Fibroblast of skin of scalp (primary cell): ENCODE measurements at regions not wholly inside any gene's neighbourhood (a gene's known extent, or its start where the extent isn't known, plus 50 kb on each side); places are given as distances from the start of the nearest gene placed in this dataset.

Experiments used
- DNase-seq: peaks from one replicate; pipeline ENCODE4 v3.0.0-alpha.2; 2013

DNA sequence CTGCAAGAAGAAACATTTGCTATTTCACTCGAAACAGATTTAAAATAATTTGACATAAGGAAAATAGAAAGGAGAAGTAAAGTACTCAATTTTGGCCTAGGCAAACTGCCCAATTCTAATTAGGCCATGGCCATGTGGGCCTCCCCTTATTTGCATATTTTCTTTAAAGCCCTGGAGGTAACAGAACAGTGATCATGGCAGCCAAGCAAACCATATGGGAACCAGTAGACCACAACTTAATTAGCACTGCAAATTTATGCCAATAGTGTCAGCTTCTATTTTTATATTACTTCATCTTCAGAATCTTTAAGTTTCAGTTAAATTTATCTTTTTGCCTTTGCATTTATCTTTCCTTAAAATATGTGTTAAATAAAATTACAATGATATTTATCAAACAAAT is 63.3 kb upstream of the THSD7A start:
- no peak for DNase-seq

DNA sequence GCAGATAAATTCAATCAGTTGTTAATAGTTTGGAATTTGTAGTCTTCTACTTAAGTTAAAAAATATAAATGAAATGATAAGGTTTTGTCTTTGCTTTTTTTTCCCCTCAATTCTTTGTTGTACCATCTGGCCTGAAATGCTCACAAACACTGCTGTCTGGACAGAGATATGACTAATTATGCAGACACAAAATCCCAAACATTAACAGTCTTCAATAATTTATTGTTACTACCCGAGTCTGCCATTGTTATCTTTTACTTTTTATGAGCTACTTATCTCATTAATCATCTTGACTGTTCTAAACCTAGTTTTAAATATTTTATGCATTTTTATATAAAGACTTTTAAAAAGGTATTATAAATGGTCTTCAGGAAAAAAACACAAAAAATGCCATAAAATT is 64.7 kb upstream of the THSD7A start:
- DNase-seq = no peak

DNA sequence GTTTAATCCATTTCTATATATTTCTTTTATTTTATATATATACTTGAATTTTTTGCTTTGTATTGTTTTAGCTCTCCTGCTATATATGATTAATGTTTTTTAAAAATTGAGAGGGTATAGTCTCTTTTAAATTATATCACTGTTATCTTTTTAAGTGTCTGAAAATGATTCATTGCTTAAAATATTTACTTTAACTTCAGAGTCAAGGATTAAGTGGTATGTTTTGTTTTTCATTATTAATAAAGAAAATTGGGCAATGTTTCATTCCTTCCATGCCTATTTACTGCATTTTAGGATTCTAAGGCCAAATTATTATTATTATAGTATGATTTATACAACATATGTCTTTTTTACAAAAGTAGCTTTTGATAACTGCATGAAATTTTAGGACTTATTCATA is 67.2 kb upstream of the THSD7A start:
- DNase-seq = no peak

DNA sequence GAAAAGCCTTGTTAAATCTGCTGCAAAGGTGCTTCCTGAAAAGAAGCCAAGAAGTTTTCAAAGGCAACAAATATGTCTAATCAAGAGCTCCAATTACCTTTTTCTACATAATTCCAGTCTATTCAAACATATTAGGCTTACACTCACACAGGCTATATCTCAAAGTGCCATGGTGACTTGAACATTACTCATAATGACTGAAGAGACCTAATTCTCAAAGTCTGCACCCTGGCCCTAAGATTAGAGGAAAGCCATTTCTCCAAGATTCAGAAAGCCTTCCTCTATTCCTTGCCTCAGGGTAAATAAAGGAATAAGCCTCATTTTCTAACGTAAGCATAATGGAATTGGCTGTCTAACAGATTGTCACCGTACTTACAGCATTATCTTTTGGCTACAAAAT is 78.3 kb upstream of the THSD7A start:
- DNase-seq = no peak

DNA sequence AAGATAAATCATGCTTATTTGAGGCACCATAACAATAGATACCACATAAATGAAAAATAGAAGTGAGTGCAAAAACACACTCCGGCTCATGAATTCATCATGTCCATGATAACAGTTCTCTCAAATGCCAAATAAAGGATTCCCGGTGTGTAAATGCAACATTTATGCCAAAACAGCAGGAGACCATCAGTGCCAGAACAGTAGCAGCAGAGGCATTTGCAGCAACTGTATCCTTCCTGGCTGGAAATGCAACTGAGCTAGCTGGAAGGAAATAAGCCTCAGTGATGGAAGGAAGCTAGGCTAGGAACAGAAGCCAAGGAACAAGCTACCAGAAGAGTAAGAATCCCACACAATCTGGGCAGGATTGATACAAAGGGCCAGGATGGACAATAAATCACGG is 79.9 kb upstream of the THSD7A start:
- no peak for DNase-seq

DNA sequence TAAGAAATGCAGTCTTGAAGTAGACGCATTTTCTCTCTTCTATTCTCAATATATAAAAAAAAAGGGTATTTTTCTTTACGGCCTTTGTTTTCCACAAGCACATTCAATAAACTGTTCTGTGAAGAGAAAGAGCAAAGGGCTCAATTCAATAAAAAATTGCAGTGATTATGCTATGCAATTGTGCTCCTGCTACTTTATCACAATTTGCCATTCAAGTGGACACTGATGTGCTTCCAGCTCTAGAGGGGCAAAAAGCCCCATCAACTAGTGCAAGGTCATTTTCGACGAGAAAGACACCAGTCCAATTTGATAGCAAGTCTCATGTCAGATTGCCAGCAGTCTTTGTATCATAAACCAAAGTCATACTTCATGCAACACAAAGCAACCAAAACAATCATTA is 82.6 kb upstream of the THSD7A start:
- no peak for DNase-seq

DNA sequence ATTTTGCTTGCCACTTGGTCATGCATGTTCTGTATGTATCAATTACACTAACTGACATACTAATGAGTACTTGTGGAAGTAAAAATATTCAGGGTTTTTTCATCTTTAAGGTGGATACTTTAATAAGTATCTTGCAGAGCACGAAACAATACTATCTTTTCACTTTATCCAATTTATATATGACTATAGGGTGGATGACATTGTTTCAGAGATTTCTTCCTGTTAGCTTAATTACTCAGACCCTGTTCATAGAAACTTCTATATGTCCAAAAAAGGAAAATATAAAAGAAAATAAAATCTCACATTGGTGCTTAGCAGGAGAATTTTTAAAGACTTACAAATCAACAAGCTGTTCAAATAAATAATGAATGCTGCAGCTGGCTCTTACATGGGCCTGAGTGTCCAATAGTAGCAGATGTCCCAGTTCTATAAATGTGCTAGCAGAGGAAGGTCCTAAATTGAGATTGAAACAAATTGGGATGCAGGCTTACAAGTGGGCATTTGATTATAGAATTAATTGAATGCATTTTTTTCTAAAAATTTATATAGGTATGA is 91.5 kb upstream of the THSD7A start:
- no peak for DNase-seq

DNA sequence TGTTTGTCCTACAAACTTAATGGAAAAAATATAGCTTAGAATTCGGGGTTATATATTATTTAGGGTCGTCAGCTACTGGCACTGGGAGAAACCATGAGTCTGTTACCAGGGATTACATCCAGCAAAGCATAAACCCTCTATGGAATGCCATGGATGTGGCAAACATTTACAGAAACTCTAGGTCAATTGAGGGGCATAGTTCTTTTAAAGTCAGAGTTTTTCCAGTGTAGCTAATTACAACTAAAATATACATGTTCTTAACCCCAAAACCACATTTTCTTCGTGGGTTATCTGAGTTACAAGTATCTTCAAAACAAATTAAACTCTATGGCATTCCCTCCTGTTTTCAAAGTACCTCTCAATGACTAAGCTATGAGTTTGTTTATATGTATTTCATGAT is 99.3 kb upstream of the THSD7A start:
- DNase-seq = no peak

DNA sequence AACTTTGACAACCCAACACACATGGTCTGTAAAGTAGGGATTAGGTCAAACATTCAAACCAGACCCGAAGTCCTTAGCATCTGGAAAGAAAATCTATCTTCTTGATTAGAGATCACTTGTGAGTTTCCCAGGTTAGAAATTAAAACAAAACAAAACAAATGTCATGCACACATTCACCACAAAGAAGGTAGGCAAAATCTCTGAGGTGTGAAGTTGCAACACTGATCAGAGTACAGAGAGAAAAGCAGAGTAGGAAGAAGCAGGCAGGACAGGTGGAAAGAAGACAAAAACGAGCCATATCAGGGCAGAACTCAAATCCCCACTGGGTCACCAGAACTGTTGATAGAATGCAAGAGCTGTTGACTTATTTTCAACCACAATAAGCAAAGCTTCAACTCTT is 102.8 kb upstream of the THSD7A start:
- DNase-seq = no peak

DNA sequence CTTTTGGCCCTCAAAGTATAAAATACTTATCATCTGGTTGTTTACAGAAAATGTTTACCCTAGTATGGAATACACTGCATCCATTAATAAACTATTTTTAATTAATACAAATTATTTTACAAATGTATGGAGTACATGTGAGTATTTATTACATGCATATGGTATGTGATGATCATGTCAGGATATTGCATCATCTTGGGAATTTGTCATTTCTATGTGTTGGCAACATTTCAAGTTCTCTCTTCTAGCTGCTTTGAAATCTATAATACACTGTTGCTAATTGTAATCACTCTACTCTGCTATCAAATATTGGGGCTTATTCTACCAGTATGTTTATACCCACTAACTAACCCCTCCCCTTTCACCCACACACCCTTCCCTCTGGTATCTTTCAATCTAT is 103.9 kb upstream of the THSD7A start:
- DNase-seq = peak; percentile 30

DNA sequence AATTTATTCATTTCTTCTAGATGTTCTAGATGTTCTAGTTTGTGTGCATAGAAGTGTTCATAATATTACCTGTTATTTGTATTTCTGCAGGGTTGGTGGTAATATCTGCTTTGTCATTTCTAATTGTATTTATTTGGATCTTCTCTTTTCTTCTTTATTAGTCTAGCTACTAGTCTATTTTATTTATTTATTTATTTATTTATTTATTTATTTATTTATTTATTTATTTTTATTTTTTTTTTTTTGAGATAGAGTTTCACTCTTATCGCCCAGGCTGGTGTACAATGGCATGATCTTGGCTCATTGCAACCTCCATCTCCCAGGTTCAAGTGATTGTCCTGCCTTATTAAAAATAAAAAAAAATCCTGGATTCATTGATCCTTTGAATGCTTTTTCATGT is 114.8 kb upstream of the THSD7A start:
- DNase-seq = no peak

DNA sequence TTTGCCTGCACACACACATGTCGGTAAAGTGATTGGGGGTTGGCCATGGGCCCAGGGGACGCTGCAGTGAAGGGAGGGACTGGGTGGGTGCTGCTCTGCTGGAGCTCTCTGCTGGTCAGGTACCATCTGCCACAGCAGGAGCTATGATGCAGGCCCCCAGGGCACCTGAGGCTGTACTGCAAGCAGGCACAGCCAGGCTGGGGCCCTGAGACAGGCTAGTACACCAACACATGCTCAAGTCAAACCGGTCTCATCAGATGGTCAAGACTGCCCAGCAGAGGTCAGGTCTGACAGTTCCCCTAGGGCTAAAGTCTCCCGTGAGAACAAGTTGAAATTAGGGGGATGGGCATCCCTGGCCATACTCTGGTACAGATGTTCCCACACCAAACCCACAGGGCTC is 118.3 kb upstream of the THSD7A start:
- no peak for DNase-seq

DNA sequence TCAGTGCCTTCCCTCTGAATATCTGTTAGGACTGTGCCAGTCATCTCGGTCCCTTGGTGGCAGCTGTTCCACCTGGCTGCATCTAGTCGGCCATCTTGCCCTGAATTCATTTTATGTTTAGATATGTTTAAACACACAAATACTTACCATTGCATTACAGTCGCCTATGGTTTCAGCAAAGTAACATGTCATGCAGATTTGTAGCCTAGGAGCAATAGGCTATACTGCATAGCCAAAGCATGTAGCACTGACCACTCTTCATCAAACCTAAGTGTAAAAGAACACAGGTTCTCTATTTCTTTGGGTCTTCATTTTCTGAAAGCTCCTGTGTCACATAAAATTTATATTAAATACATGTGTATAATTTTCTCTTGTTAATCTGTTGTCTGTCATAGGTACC is 118.9 kb upstream of the THSD7A start:
- no peak for DNase-seq

DNA sequence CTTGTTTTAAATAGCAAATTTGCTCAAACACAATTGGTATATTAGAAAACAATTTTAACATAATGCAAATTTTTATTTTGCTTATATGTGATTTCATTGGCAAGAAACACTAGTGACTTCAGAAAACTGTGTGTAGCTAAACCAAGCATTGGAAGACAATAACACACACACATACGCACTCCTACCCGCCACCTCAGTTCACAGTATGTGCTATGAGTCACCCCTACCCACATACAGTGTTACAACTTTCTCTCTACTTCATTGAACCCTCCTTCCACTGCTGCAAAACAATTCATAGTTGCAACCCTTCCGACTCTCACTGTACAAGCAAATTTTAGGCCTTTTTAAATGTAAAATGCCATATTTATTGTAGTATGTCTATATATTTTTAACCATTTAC is 119.9 kb upstream of the THSD7A start:
- no peak for DNase-seq

DNA sequence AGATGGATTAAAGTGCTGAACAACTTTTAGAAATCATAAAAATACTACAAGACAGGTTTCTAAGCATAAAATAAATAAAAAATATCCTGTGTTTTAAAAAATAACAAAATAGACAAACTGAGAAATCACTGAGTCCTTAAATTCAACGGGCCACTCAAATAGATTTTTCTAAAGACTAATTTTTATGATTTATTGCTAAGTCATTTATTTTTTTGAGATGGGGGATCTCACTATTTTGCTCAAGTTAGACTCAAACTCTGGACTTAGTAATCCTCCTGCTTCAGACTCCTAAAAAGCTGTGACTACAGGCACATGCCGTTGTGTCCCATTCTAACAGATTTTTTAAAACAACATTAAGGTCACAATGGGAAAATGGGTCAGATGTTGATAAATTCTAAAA is 121.0 kb upstream of the THSD7A start:
- DNase-seq = no peak

DNA sequence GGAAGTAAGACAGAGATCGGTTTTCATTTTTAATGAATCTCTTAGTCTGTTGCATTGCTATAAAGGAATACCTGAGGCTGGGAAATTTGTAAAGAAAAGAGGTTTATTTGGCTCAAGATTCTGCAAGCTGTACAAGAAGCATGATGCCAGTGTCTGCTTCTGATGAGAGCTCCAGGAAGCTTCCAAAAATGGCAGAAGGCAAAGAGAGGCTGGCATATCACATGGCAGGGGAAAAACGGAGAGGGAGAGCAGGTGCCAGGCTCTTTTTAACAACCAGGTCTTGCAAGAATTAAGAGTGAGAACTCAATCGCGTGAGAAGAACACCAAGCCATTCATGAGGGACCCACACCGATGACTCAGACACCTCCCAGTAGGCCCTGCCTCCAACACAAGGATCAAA is 125.0 kb upstream of the THSD7A start:
- no peak for DNase-seq

DNA sequence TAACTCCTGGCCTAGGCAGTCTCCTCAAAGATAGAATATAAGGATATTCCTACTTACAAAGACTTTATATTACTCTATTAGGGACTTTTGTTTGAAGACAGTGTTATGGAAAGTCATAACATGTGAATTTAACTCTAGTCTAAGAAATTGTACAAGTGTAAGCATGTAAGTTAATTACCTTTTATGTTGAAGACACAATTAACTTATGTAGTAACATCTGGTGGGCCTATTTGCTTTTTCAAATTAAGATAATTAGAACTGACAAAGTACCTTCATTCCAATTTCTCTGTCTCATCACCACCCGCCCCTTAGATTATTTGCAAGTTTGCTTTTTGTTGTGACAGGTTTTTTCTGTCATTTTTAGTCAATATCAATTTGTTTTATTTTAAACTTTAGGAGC is 126.0 kb upstream of the THSD7A start:
- no peak for DNase-seq

DNA sequence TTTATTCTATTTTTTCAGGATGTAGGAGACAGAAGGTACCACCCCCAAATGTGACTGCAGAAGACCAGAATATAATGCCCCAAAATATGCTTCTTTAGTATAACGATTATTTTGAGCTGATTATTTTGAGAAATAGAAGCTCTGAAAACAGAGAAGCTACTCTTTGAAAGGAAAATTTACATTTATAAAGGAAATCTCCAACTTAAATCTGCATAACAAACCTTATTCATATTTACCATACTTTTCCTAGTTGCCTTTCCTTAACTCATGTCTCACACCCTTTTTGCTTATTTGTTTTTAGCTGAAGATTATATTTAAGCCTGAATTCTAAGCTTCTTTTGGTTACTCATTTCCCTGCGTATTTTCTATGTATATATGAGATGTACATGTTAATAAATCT is 127.1 kb upstream of the THSD7A start:
- no peak for DNase-seq

DNA sequence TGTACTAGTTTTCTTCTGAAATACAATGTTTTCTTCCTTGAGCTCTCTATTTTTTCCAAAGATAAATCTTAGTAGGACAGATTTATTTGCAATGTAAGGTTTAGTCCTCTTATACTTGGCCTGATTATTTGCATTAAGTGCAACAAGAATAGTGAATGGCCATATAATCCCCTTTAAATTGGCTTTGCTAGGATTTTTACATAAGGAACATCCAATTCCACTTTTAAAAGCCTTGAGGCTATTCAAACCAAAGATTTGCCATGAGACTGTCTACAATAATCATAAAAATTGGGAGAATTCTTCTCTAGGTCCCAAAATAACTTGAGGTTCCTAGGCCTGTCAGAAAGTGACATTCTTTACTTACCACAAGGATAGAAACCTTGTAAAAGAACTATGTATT is 128.6 kb upstream of the THSD7A start:
- DNase-seq = no peak

DNA sequence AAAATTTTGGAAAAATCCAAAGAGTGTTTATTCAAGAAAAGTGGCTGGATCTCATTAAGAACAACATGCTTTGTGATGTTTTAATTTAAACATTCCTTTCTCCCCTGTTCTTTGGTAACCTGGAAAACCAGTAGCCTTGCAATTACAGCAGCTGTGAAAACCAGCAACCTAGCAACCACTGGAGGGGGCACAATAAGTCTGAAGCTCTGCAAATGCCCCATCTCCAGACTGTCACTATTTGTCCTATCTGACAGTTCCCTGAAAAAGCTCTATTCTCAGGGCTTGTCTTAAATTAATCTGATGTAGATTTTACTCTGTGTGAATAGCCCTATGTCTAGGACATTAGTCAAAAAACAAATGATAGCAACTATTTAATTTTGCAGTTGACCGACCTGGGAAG is 137.6 kb upstream of the THSD7A start:
- DNase-seq = no peak

DNA sequence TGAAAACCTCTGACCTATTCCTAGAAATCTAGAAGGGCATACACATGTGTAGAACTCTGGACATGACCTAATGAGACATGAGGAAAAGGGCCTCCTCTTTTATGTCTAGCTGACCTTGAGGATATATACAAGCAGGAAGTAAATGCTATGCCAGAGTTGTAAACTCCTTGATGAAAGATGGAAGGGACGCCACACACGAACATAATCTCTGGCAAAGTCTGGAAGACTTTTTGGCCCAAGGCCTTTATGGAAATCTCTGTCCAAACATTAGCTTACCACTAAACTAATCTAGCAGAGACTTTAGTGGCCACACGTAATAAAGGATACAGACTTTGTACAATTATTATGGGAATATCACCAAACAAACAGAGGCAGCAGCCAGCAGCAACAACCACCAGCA is 138.1 kb upstream of the THSD7A start:
- DNase-seq = no peak

DNA sequence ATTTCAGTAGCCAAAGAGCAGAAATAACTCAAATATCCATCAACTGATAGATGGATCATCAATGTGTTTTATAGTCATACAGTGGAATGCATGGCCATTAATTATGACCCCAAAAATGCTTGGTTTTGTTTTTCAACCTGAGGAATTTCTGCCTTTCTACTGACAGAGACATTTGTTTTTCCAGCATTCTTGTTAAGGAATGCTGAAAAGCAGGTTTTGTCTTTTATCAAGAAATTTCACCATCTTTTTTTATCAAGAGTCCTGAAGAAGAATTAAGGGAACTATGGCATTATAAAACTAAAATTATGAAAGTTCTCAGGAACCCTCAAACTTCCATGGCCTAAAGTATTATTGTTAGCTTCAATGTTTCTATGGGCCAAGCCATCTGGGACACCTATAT is 153.4 kb upstream of the THSD7A start:
- DNase-seq = no peak

DNA sequence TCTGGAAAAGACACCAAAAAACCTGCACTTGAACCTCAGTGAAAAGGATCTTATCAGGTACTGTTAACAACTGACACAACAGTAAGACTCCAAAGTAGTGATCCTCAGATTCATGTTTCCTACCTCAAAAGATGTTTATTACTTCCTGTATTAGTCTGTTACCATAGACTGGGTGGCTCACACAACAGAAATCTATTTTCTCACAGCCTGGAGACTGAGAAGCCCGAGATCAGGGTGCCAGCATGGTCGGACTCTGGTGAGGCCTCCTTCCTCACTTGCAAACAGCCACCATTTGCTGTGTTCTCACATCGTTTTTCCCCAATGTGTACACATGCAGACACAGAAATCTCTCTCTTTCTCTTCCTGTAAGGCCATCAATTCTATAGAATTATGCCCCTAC is 154.0 kb upstream of the THSD7A start:
- no peak for DNase-seq

DNA sequence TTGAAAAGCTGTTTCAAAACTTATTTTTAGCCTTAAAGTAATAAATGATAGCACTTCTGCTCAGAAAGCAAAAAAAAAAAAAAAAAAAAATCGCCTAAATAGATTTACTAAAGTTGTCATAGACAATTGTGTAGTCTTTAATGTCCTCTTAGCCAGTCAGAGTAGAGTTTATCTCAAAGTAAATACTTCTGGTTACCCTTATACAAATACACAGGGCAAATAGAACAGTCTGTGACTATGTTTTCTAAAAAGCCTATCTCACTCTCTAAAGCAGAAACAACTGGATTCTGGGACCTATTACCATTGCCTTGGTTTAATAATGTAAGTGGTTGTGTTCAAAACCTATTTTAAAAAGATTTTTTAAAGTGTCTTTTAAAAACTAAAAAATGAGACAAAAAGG is 156.2 kb upstream of the THSD7A start:
- DNase-seq = no peak

DNA sequence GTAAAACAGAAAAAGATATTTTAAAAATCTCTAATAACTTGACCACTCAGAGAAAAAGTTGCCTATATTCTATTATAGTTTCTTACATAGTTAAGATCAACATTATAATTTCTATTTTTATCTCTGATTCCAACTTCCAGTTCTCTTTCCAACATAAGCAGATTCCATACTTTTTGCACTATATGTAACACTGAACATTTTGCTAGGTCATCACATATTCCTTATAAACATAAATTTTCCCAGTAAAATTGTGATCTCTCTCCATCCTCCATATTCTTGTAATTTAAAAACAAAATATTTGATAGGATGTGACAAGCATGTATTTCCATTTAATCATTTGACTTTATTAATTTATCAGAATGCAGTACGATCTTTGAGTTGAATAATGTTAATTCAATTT is 170.4 kb upstream of the THSD7A start:
- no peak for DNase-seq

DNA sequence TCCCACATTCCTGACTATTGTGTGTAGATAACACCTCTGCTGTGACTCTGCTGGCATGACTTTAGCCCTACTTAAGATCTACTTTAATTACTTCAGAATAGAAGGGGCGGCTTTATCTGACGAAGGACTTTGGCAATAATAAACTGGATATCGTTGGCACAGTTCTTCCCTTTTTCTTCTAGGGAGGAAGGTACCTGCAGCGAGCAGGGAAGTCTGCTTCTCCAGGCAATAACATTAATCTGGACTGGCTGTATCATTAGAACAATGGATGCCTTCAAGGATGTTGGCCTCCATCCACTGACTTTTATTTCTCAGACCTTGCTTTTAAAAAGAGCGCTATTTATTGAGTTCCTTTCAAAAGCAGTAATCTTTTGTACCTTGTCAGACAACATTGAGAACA is 172.6 kb upstream of the THSD7A start:
- no peak for DNase-seq
